Panc1 (cell line): ENCODE measurements at regions not wholly inside any gene's neighbourhood (a gene's known extent, or its start where the extent isn't known, plus 50 kb on each side); places are given as distances from the start of the nearest gene placed in this dataset.

ENCODE experiments used
- ATAC-seq: fragments of 200-7000 bp; cut with Tn5 transposase; 2 replicates; pipeline ENCODE4 v1.9.1; 2020; ENCODE audit warnings: mild to moderate bottlenecking, moderate library complexity
- BruUV-seq: library from RNA; stranded (reverse); fragments of 400-500 nt; replicated peaks from 2 replicates; lab custom pipeline; 2021; lab: Mats Ljungman, UMichigan
- CTCF ChIA-PET: fragments of 300-600 bp; sonication (Branson Sonifier 250); formaldehyde crosslinking; loops from one replicate; lab custom pipeline; 2022; ENCODE audit warnings: antibody characterized with exemption; lab: Charles Lee
- POLR2A ChIA-PET: fragments of 300-600 bp; sonication (Branson Sonifier 250); formaldehyde crosslinking; loops from one replicate; lab custom pipeline; 2022; ENCODE audit warnings: antibody characterized with exemption; lab: Charles Lee
- DNase-seq: peaks from one replicate; pipeline ENCODE4 v3.0.0-alpha.2; 2010; ENCODE audit warnings: low read depth, low spot score
- H3K27ac ChIP-seq: 2 replicates; pipeline ENCODE4 v1.5.1; 2011; ENCODE audit warnings: mild to moderate bottlenecking, low read length, inconsistent platforms
- H3K27me3 ChIP-seq: fragments of 200-500 bp; sonication (Bioruptor generic); 2 replicates; pipeline ENCODE4 v1.6.0; 2014; ENCODE audit warnings: low read length, inconsistent platforms; ENCODE audit not compliant: control insufficient read depth, insufficient read depth
- H3K36me3 ChIP-seq: fragments of 200-500 bp; sonication (Bioruptor generic); 2 replicates; pipeline ENCODE4 v1.5.1; 2014; ENCODE audit warnings: inconsistent platforms, mild to moderate bottlenecking, low read length, moderate library complexity; ENCODE audit not compliant: control insufficient read depth, insufficient read depth
- H3K4me1 ChIP-seq: 2 replicates; pipeline ENCODE4 v1.5.1; 2011; ENCODE audit warnings: inconsistent platforms, mild to moderate bottlenecking, low read length, moderate library complexity; ENCODE audit not compliant: control insufficient read depth, insufficient read depth
- H3K4me3 ChIP-seq, 2 experiments: 2 replicates each; pipeline ENCODE4 v1.5.1; 2011 to 2012; ENCODE audit warnings: low read depth in 2 of 2, low read length in 2 of 2, mild to moderate bottlenecking in 2 of 2, inconsistent platforms in 1 of 2, moderate library complexity in 1 of 2
- H3K9me3 ChIP-seq: fragments of 200-500 bp; sonication (Bioruptor generic); 2 replicates; pipeline ENCODE4 v1.5.1; 2014; ENCODE audit warnings: low read depth, mild to moderate bottlenecking, inconsistent platforms, low read length, moderate library complexity; ENCODE audit not compliant: control insufficient read depth, insufficient read depth
- POLR2AphosphoS5 ChIP-seq: IDR thresholded peaks from 2 replicates; pipeline ENCODE4 v1.6.1; 2012; ENCODE audit warnings: mild to moderate bottlenecking, low read depth, low read length, moderate library complexity
- SIN3A ChIP-seq: IDR thresholded peaks from 2 replicates; pipeline ENCODE4 v1.6.1; 2012; ENCODE audit warnings: low read depth, mild to moderate bottlenecking, low read length, moderate library complexity, borderline replicate concordance; ENCODE audit not compliant: insufficient read depth
- TCF7L2 ChIP-seq: IDR thresholded peaks from 2 replicates; pipeline ENCODE4 v1.6.1; 2011; ENCODE audit warnings: mild to moderate bottlenecking, low read depth, low read length, inconsistent platforms
- in situ Hi-C: cut with HindIII; loops from 2 replicates; pipeline ENCODE4 v1.10.0; 2016; ENCODE audit warnings: low sequenced_read_pairs, low pct_unique_long_range_greater_than_20kb
- intact Hi-C: fragments of 100-400 bp; cut with micrococcal nuclease; formaldehyde crosslinking; loops from one replicate; pipeline ENCODE4 v1.10.0; 2022; ENCODE audit not compliant: unreplicated experiment
- TF ChIP-seq, protein P1 (sequence below): fragments of 450-650 bp; IDR thresholded peaks from 2 replicates; pipeline ENCODE4 v1.5.1; 2017; ENCODE audit warnings: mild to moderate bottlenecking
- TF ChIP-seq, protein P2 (sequence below), 2 experiments: IDR thresholded peaks; 2 replicates each; pipeline ENCODE4 v1.6.1; 2011 to 2012; ENCODE audit warnings: low read depth in 2 of 2, control low read depth in 1 of 2, low read length in 1 of 2, mild to moderate bottlenecking in 1 of 2, moderate library complexity in 1 of 2; ENCODE audit not compliant: insufficient read depth in 1 of 2

DNA sequence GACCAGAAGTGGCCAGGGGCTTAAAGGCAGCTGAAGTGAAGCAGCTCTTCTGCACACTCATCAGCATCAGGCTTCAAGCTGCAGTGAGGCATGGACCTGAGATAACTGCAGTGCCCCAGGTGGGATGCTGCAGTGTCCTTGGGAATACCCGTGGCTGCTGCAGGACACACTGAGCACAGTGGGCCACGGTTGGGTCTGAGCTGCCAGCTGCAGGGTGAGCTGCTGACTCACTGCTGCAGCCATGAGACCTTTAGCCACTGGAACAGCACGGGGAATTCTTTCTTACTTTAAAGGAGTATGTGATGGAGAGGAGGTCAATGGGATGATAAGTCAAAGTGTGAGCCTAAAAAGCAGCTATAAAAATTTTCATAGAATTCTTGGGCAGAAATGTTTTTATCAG lies 102.1 kb downstream of the XCL2 start:
- no peak overlapping the region for H3K4me3 ChIP-seq
- no peaks in the 10 kb centered on the region for H3K36me3 ChIP-seq
- intact Hi-C loops: loop anchor here (5.0 kb wide), 1 partner anchor 131 kb away; no protein-coding TSS in a partner anchor
- DNase-seq: no peak
- BruUV-seq: no TSS peak
- no peaks in the 10 kb centered on the region for H3K4me1 ChIP-seq
- CTCF ChIA-PET: no interaction called here
- H3K9me3 ChIP-seq: no peaks in the 10 kb centered on the region
- in situ Hi-C loops: no loop called here
- 0 out of 2 replicates have a peak, but pooled peaks have one; percentile 39 for ATAC-seq
- H3K27ac ChIP-seq: no peak overlapping the region
- TF ChIP-seq, protein P1, sequence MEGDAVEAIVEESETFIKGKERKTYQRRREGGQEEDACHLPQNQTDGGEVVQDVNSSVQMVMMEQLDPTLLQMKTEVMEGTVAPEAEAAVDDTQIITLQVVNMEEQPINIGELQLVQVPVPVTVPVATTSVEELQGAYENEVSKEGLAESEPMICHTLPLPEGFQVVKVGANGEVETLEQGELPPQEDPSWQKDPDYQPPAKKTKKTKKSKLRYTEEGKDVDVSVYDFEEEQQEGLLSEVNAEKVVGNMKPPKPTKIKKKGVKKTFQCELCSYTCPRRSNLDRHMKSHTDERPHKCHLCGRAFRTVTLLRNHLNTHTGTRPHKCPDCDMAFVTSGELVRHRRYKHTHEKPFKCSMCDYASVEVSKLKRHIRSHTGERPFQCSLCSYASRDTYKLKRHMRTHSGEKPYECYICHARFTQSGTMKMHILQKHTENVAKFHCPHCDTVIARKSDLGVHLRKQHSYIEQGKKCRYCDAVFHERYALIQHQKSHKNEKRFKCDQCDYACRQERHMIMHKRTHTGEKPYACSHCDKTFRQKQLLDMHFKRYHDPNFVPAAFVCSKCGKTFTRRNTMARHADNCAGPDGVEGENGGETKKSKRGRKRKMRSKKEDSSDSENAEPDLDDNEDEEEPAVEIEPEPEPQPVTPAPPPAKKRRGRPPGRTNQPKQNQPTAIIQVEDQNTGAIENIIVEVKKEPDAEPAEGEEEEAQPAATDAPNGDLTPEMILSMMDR: no peak
- TF ChIP-seq SIN3A (no peak), POLR2AphosphoS5 (no peak), TCF7L2 (no peak)
- TF ChIP-seq, protein P2, sequence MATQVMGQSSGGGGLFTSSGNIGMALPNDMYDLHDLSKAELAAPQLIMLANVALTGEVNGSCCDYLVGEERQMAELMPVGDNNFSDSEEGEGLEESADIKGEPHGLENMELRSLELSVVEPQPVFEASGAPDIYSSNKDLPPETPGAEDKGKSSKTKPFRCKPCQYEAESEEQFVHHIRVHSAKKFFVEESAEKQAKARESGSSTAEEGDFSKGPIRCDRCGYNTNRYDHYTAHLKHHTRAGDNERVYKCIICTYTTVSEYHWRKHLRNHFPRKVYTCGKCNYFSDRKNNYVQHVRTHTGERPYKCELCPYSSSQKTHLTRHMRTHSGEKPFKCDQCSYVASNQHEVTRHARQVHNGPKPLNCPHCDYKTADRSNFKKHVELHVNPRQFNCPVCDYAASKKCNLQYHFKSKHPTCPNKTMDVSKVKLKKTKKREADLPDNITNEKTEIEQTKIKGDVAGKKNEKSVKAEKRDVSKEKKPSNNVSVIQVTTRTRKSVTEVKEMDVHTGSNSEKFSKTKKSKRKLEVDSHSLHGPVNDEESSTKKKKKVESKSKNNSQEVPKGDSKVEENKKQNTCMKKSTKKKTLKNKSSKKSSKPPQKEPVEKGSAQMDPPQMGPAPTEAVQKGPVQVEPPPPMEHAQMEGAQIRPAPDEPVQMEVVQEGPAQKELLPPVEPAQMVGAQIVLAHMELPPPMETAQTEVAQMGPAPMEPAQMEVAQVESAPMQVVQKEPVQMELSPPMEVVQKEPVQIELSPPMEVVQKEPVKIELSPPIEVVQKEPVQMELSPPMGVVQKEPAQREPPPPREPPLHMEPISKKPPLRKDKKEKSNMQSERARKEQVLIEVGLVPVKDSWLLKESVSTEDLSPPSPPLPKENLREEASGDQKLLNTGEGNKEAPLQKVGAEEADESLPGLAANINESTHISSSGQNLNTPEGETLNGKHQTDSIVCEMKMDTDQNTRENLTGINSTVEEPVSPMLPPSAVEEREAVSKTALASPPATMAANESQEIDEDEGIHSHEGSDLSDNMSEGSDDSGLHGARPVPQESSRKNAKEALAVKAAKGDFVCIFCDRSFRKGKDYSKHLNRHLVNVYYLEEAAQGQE (IDR thresholded peaks at IDR 0.05; ENCODE audit: insufficient read depth in 1 of 2, low read depth in 2 of 2, low read length in 1 of 2): no peak
- no peaks in the 10 kb centered on the region; the same call in 1 of the 2 replicates for H3K27me3 ChIP-seq
- POLR2A ChIA-PET: no interaction called here

DNA sequence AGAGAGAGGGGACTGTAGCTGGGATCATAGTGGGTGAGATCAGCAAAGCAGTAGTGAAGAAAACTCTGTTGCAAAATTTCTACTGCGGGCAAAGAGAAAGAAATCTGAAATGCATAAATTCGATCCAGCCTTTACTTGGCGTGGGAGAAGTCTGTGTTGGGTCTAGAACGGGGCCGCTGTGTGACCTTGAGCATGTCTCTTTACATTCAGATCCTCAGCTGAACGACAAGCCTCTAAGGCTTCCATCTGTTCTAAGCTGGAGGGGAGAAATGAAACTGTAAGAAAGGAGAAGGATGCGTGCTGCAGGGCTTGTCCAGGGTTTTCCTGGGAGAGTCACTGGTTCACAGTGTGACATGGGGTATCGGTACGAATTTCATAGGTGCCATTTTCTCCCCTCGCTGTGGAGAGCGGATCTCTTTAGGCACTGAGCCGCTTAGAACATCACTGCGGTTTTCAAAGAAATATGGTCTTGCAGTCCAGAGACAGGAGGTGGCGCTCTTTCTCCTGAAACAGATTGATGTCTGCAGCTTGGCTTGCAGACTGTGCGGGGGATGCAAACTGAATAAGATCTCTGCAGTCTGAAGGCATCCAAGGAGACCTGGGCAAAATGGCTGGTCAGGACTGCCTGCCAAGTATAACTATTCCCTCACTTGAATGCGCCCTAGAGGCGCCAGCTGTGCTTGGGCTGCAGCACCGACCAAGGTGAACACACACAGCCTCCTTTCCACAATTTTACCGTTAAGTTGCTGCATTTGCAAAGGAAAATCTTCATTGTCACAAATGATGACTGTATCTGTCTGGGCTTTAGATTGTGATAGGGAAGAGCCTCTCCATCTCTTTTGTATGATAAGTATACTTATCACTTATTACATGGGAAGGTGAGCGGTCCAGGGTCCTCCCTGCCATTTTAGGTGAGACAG lies 104.1 kb downstream of the XCL2 start:
- POLR2A ChIA-PET: no interaction called here
- H3K4me3 ChIP-seq: peak overlapping the region in 1 of 2 experiments; percentile 31; a peak in 2 of 4 replicates

More for the DNA sequence above, 104.1 kb downstream of the XCL2 start:
- peak; percentile 91 for ATAC-seq
- intact Hi-C loops (loop anchor here (5.0 to 10.0 kb wide), 3 partner anchors 97 to 905 kb away; no protein-coding TSS in a partner anchor), in situ Hi-C loops (no loop called here)
- CTCF ChIA-PET: interaction anchor here (0.6 to 1.5 kb wide), 6 partner anchors 97 to 1903 kb away, joined by 3 to 6 read pairs (median 5); partner anchors contain the start of gene XCL1
- H3K9me3 ChIP-seq: no peaks in the 10 kb centered on the region
- H3K36me3 ChIP-seq: no peaks in the 10 kb centered on the region
- H3K4me1 ChIP-seq: no peaks in the 10 kb centered on the region
- DNase-seq: peak; percentile 36
- H3K27me3 ChIP-seq: no peaks in the 10 kb centered on the region; the same call in 1 of the 2 replicates
- no peak for TF ChIP-seq POLR2AphosphoS5
- TF ChIP-seq, protein P1: peak; percentile 84
- no peak for TF ChIP-seq SIN3A
- TF ChIP-seq, protein P2 (IDR thresholded peaks at IDR 0.05; ENCODE audit: insufficient read depth in 1 of 2, low read depth in 2 of 2, low read length in 1 of 2): no peak
- TF ChIP-seq TCF7L2: no peak
- no peak overlapping the region for H3K27ac ChIP-seq
- no TSS peak for BruUV-seq
